ENCODE measurements at regions not wholly inside any gene's neighbourhood (a gene's known extent, or its start where the extent isn't known, plus 50 kb on each side); places are given as distances from the start of the nearest gene placed in this dataset.

- no peak for DNase-seq
These were observed 121.6 kb upstream of the KLF6 start for GRCh38 chr10:3906511-3907111.

GRCh38 chr10:3904419-3904960 lies 119.5 kb upstream of the KLF6 start:
- no peak for DNase-seq

GRCh38 chr10:3902809-3903410 lies 117.9 kb upstream of the KLF6 start:
- no peak for DNase-seq

GRCh38 chr10:3902054-3902808 lies 117.2 kb upstream of the KLF6 start:
- DNase-seq: no peak

GRCh38 chr10:3901370-3901769 lies 116.4 kb upstream of the KLF6 start:
- no peak for DNase-seq

- no peak for DNase-seq
These were observed 115.4 kb upstream of the KLF6 start for GRCh38 chr10:3900391-3900790.

- no peak for DNase-seq
These were observed 113.8 kb upstream of the KLF6 start for GRCh38 chr10:3898821-3899220.

- peak; percentile 53 for DNase-seq
These were observed 112.1 kb upstream of the KLF6 start for GRCh38 chr10:3897156-3897555.

GRCh38 chr10:3896161-3896560 lies 111.2 kb upstream of the KLF6 start:
- peak; percentile 44 for DNase-seq

- no peak for DNase-seq
These were observed 110.1 kb upstream of the KLF6 start for GRCh38 chr10:3895045-3895631.

GRCh38 chr10:3893901-3894563 lies 109.0 kb upstream of the KLF6 start:
- DNase-seq: no peak

- DNase-seq: no peak
These were observed 107.7 kb upstream of the KLF6 start for GRCh38 chr10:3892440-3893425.

- no peak for DNase-seq
These were observed 106.4 kb upstream of the KLF6 start for GRCh38 chr10:3891396-3891795.

- DNase-seq: no peak
These were observed 105.8 kb upstream of the KLF6 start for GRCh38 chr10:3890602-3891352.

- DNase-seq: no peak
These were observed 105.0 kb upstream of the KLF6 start for GRCh38 chr10:3889961-3890522.

GRCh38 chr10:3887885-3888476 lies 103.0 kb upstream of the KLF6 start:
- no peak for DNase-seq

- no peak for DNase-seq
These were observed 102.4 kb upstream of the KLF6 start for GRCh38 chr10:3887404-3887803.

GRCh38 chr10:3886641-3887251 lies 101.7 kb upstream of the KLF6 start:
- DNase-seq: no peak

- no peak for DNase-seq
These were observed 101.2 kb upstream of the KLF6 start for GRCh38 chr10:3886191-3886590.

- DNase-seq: no peak
These were observed 97.8 kb upstream of the KLF6 start for GRCh38 chr10:3882855-3883254.
